ENCODE measurements at regions not wholly inside any gene's neighbourhood (a gene's known extent, or its start where the extent isn't known, plus 50 kb on each side); places are given as distances from the start of the nearest gene placed in this dataset.

DNA sequence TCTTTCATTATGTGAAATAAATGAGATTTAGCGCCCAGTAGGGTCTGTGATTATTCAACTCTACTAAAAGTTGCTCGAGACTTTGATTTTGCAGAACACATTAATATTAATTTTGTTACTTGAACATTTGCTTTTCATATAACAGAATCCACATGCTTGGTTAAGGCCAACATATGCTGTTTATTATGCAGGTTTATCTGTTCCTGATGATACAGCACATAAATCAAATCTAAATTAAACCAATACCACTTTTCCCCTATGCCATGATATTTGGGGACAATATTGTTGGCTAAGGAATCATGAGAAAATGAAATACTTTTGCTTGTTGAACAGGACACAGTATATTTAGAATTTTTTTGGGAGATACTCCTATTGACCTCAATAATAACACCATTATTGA is 291.1 kb downstream of the USP25 start:
- no peak for DNase-seq

GRCh38 chr21:16022116-16022515 is 292.3 kb downstream of the USP25 start:
- no peak for DNase-seq

DNA sequence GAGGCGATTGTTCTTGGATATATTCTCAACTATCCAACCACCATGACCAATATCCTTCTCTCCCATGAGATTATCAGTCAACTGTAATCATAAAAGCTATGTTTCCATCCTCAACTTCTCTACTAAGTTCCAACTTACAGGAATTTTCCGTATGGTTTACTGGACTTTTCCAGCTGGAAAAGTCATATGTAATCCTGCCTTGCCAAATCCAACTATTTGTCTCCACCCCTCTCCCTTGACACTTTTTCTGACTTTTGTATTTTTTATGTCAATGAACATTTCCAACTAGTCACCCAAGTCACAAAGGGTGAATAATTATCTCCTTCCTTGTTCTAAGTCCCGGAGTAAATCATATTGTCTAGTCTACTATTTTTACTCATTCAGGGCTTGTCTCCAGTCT is 293.1 kb downstream of the USP25 start:
- DNase-seq: no peak

GRCh38 chr21:16028142-16028541 is 298.4 kb downstream of the USP25 start:
- no peak for DNase-seq

- DNase-seq: no peak
These were observed 299.2 kb downstream of the USP25 start for GRCh38 chr21:16028941-16029464.

GRCh38 chr21:16033193-16033592 is 303.4 kb downstream of the USP25 start:
- no peak for DNase-seq

- DNase-seq: no peak
These were observed 304.8 kb downstream of the USP25 start for GRCh38 chr21:16034446-16035190.

DNA sequence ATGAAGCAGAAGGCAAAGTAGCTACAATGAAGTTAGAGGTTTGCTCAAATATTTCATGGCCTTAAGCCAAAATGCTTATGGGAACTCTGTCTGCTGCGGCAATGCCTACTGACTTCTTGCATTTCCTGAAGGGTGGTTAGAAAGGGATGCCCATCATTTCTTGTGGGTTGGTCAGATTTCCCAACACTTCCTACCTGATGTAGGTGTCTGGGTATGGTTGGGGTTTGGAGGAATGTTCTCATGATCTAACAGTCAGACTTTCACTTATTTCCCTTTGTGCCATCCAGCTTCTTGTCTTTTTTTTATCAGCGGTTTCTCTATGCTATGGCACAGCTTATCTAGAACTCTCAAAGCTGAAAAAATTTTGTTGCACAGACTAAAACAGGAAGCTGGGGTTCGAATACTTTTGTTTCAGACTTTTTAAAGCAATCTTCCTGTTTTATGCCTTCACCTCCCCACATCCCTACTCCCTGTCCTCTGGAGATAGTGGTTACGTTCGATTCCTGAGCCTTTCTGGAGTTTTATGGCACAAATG is 307.7 kb downstream of the USP25 start:
- no peak for DNase-seq

GRCh38 chr21:16040601-16041000 is 310.8 kb downstream of the USP25 start:
- DNase-seq: no peak

DNA sequence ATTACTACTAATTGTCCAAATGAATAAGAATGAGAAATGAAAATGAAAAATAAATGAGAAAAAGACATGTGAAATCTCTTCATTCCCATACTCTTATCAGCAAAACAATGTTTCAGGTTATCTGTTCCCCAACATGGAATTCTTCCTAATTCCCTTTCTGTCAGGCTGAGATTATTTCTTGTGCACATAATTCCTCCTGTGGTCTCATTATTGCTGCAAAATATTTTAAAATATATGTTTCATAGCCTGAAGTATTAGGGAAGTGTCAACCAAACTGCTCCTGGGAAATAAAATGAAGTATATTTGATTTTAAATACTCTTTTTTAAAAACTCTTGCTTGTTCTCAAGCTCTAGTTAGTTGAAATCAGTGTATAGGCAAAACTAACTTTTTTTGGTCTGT is 314.9 kb downstream of the USP25 start:
- DNase-seq: no peak

GRCh38 chr21:16046656-16047330 is 317.0 kb downstream of the USP25 start:
- no peak for DNase-seq

- no peak for DNase-seq
These were observed 318.1 kb downstream of the USP25 start for GRCh38 chr21:16047904-16048303.

GRCh38 chr21:16055014-16055413 is 325.2 kb downstream of the USP25 start:
- no peak for DNase-seq

DNA sequence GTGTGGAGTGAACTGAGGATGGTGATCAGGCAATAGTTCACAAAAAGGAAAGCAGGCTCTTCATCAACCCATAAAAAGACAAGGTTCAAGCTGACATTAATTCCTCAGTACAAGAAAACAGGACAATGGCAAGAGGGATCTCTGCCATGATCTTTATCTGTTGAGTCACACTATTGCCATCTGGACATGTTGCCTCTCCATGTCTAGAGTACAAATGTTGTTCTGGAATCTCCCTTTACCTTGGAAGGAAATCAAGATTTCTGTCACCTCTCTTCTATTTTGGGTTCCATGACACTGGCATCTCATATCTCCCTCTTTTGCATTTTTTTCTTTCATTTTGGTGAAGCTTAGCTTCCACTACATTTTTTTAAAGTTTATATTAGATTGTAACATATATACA is 329.1 kb downstream of the USP25 start:
- no peak for DNase-seq

GRCh38 chr21:16059981-16060380 is 330.2 kb downstream of the USP25 start:
- no peak for DNase-seq

DNA sequence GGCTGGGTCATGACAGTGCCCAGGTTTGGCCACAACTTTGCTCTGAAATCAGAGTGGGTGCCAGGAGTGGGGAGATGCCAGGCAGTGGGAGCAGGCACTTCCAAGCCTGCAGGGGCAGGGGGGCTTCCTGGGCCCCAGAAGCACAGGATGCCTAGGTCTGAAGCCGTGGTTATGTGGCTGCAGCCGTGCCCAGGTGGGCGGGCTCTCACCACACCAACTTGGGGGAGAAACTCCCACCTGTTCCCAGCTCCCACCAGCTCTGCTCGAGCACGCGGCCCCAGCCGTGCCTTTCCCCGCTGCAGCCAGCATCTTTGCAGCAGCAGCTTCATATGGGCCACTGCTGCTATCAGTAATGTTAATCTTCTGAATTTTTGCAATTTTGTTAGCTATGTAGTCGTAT is 331.4 kb downstream of the USP25 start:
- DNase-seq: no peak

DNA sequence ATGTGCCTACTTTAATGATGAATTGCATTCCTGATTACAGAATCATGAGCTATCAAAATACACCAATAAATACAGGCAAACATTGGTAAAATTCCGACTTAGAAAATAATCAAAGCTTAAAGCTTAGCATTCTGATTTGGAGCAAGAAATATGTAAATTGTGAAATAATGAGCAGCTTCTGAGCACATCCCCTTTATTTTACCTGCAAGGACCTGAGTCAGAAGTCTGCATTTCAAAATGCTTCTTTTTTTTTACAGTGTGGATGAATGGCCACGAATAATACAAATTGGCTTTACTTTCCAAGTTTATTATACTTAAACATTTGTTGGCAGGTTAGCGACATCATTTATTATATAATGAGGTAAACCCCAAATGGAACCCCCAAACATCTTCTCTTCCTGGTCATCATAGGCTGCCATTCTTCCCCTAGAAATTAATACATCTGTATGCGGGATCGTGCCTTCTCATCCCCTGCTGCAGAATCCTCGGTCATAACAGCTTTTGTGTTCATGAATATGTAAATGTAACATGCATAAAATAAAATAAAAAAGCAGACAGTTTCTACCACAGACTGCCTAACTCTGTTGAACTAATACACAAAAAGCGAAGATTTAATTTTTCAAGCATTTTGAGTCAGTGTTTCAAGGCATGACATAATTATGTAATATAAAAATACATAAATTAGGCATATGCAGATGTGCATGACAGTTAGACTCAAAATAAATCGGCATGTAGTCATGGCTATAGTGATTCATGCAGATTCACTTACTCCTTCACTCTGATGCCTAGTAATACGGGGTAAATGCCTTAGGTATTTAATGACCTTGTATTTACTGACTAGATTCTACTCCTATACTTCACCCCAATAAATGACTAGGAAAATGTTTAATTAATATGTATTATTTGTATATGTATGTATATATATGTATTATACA is 339.7 kb downstream of the USP25 start:
- no peak for DNase-seq

- no peak for DNase-seq
These were observed 340.4 kb downstream of the USP25 start for GRCh38 chr21:16070207-16070651.

DNA sequence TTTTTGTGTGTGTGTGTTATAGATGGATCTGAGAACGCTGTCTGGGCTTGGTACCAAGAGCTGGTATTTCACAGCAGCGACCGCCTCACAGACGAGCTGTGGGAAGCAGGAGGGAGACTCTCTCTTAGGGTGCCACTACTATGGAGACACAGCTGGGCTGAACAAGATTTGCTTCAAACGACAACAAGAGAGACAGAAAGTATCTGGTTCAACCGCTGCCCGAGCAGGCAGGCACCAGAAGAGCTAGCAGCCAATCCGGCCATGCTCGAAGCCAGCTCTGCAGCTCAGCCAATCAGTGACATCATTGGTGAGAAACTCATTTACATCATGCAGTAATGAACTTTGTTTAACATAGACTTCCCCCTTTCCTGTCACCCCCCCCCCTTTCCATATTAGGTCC is 341.3 kb downstream of the USP25 start:
- no peak for DNase-seq

DNA sequence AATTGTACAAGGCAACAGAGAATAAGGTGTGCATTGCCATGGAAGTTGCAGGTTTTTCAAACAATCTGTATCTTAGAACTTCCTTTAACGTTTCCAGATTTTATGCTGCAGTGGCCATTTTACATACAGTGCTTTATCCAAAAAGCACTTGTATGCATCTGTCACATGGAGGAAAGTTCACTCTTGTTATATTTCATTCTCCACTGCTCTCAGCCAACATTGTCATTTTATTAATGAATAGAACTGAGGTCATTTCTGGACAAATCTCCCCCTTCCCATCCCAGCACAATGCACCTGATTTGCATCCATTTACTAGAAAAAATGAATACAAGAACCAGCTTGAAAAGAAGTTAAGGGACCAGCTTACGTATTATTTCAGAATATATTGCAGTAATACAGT is 342.0 kb downstream of the USP25 start:
- DNase-seq: no peak

DNA sequence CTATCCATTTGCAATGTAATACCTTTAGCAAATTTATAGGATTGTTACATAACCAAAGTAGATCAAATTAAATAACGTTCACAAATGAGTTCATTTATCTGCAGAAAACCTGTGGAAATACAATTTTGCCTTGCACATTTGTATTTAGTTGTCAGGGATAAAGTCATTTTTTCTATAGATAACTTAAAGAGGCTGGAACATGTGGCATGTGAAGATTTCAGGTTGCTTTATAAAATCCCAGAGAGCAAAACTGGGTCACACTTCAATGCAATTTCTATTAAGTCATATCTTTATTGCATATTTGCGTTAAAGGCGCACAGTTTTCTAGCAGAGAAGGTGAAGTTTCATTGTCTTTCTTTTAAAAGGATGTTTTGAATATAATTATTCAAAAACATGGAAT is 342.4 kb downstream of the USP25 start:
- no peak for DNase-seq

DNA sequence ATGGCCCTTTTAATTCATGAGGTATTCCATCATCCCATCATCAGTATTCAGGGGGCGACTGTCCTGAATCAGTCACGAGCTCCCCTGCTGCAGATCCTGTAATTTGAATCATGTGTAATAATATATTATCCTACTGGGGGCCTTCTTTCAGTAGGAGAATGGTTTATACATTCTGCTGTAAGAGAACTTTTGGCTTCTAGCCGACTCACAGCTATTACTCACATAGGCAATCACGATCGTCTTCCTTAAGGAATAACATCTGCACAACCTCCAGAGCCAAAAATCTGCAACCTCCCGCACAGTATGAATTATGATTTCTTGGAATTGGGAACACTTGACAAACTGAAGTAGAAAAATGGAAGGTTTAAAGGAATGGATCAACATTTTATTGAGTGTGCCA is 343.0 kb downstream of the USP25 start:
- DNase-seq: no peak

- DNase-seq: no peak
These were observed 343.8 kb downstream of the USP25 start for GRCh38 chr21:16073586-16073985.

All from NCI-H345 (cell line).